Panc1 (cell line): ENCODE measurements at regions not wholly inside any gene's neighbourhood (a gene's known extent, or its start where the extent isn't known, plus 50 kb on each side); places are given as distances from the start of the nearest gene placed in this dataset.

Source experiments
- ATAC-seq: fragments of 200-7000 bp; cut with Tn5 transposase; 2 replicates; pipeline ENCODE4 v1.9.1; 2020; ENCODE audit warnings: mild to moderate bottlenecking, moderate library complexity
- BruUV-seq: library from RNA; stranded (reverse); fragments of 400-500 nt; replicated peaks from 2 replicates; lab custom pipeline; 2021; lab: Mats Ljungman, UMichigan
- CTCF ChIA-PET: fragments of 300-600 bp; sonication (Branson Sonifier 250); formaldehyde crosslinking; loops from one replicate; lab custom pipeline; 2022; ENCODE audit warnings: antibody characterized with exemption; lab: Charles Lee
- POLR2A ChIA-PET: fragments of 300-600 bp; sonication (Branson Sonifier 250); formaldehyde crosslinking; loops from one replicate; lab custom pipeline; 2022; ENCODE audit warnings: antibody characterized with exemption; lab: Charles Lee
- DNase-seq: peaks from one replicate; pipeline ENCODE4 v3.0.0-alpha.2; 2010; ENCODE audit warnings: low read depth, low spot score
- H3K27ac ChIP-seq: 2 replicates; pipeline ENCODE4 v1.5.1; 2011; ENCODE audit warnings: mild to moderate bottlenecking, low read length, inconsistent platforms
- H3K27me3 ChIP-seq: fragments of 200-500 bp; sonication (Bioruptor generic); 2 replicates; pipeline ENCODE4 v1.6.0; 2014; ENCODE audit warnings: low read length, inconsistent platforms; ENCODE audit not compliant: control insufficient read depth, insufficient read depth
- H3K36me3 ChIP-seq: fragments of 200-500 bp; sonication (Bioruptor generic); 2 replicates; pipeline ENCODE4 v1.5.1; 2014; ENCODE audit warnings: inconsistent platforms, mild to moderate bottlenecking, low read length, moderate library complexity; ENCODE audit not compliant: control insufficient read depth, insufficient read depth
- H3K4me1 ChIP-seq: 2 replicates; pipeline ENCODE4 v1.5.1; 2011; ENCODE audit warnings: inconsistent platforms, mild to moderate bottlenecking, low read length, moderate library complexity; ENCODE audit not compliant: control insufficient read depth, insufficient read depth
- H3K4me3 ChIP-seq, 2 experiments: 2 replicates each; pipeline ENCODE4 v1.5.1; 2011 to 2012; ENCODE audit warnings: low read depth in 2 of 2, low read length in 2 of 2, mild to moderate bottlenecking in 2 of 2, inconsistent platforms in 1 of 2, moderate library complexity in 1 of 2
- H3K9me3 ChIP-seq: fragments of 200-500 bp; sonication (Bioruptor generic); 2 replicates; pipeline ENCODE4 v1.5.1; 2014; ENCODE audit warnings: low read depth, mild to moderate bottlenecking, inconsistent platforms, low read length, moderate library complexity; ENCODE audit not compliant: control insufficient read depth, insufficient read depth
- POLR2AphosphoS5 ChIP-seq: IDR thresholded peaks from 2 replicates; pipeline ENCODE4 v1.6.1; 2012; ENCODE audit warnings: mild to moderate bottlenecking, low read depth, low read length, moderate library complexity
- SIN3A ChIP-seq: IDR thresholded peaks from 2 replicates; pipeline ENCODE4 v1.6.1; 2012; ENCODE audit warnings: low read depth, mild to moderate bottlenecking, low read length, moderate library complexity, borderline replicate concordance; ENCODE audit not compliant: insufficient read depth
- TCF7L2 ChIP-seq: IDR thresholded peaks from 2 replicates; pipeline ENCODE4 v1.6.1; 2011; ENCODE audit warnings: mild to moderate bottlenecking, low read depth, low read length, inconsistent platforms
- in situ Hi-C: cut with HindIII; loops from 2 replicates; pipeline ENCODE4 v1.10.0; 2016; ENCODE audit warnings: low sequenced_read_pairs, low pct_unique_long_range_greater_than_20kb
- intact Hi-C: fragments of 100-400 bp; cut with micrococcal nuclease; formaldehyde crosslinking; loops from one replicate; pipeline ENCODE4 v1.10.0; 2022; ENCODE audit not compliant: unreplicated experiment
- TF ChIP-seq, protein P1 (sequence below), 2 experiments: IDR thresholded peaks; 2 replicates each; pipeline ENCODE4 v1.6.1; 2011 to 2012; ENCODE audit warnings: low read depth in 2 of 2, control low read depth in 1 of 2, low read length in 1 of 2, mild to moderate bottlenecking in 1 of 2, moderate library complexity in 1 of 2; ENCODE audit not compliant: insufficient read depth in 1 of 2
- TF ChIP-seq, protein P2 (sequence below): fragments of 450-650 bp; IDR thresholded peaks from 2 replicates; pipeline ENCODE4 v1.5.1; 2017; ENCODE audit warnings: mild to moderate bottlenecking

DNA sequence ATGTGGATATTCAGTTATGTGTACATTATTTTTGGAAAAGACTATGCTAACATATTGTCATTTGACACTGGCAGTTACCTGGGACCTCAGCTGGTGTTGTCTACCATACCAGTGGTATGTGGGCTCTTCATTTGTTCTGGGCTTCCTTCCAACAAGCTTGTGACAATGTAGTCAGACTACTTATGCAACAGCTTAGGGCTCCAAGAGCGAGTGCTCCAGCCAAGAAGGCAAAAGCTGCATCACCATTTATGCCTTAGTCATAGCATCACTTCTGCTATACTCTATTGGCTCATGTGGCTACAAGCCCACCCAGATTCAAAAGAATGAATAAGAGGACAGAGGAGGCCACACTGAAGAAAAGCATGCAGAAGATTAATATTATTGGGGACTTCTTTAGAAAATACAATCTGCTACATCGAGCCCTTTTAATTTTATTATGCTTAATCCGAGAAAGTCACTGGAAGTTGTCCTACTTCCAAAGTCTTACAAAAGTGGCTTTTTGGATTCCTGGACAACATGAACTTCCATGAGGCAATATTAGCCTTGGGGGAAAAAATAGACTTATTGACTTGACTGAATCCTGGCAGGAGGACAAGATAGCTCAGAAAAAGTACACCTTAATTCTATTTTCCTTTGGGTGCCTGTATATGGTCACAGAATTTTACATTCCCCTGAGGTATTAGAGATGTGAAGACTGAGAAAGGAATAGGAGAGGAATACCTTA, 529.4 kb upstream of the HTR2A start:
- no TSS peak for BruUV-seq
- H3K4me1 ChIP-seq, result no peaks in the 10 kb centered on the region
- no peak overlapping the region for H3K4me3 ChIP-seq
- ChIA-PET POLR2A (no interaction called here), CTCF (no interaction called here)
- in situ Hi-C loops, result no loop called here
- no peaks in the 10 kb centered on the region for H3K36me3 ChIP-seq
- DNase-seq (peak; percentile 8), ATAC-seq (no peak)
- no peaks in the 10 kb centered on the region for H3K27me3 ChIP-seq
- TF ChIP-seq SIN3A (no peak), TCF7L2 (no peak), POLR2AphosphoS5 (no peak)
- TF ChIP-seq, protein P1, sequence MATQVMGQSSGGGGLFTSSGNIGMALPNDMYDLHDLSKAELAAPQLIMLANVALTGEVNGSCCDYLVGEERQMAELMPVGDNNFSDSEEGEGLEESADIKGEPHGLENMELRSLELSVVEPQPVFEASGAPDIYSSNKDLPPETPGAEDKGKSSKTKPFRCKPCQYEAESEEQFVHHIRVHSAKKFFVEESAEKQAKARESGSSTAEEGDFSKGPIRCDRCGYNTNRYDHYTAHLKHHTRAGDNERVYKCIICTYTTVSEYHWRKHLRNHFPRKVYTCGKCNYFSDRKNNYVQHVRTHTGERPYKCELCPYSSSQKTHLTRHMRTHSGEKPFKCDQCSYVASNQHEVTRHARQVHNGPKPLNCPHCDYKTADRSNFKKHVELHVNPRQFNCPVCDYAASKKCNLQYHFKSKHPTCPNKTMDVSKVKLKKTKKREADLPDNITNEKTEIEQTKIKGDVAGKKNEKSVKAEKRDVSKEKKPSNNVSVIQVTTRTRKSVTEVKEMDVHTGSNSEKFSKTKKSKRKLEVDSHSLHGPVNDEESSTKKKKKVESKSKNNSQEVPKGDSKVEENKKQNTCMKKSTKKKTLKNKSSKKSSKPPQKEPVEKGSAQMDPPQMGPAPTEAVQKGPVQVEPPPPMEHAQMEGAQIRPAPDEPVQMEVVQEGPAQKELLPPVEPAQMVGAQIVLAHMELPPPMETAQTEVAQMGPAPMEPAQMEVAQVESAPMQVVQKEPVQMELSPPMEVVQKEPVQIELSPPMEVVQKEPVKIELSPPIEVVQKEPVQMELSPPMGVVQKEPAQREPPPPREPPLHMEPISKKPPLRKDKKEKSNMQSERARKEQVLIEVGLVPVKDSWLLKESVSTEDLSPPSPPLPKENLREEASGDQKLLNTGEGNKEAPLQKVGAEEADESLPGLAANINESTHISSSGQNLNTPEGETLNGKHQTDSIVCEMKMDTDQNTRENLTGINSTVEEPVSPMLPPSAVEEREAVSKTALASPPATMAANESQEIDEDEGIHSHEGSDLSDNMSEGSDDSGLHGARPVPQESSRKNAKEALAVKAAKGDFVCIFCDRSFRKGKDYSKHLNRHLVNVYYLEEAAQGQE (IDR thresholded peaks at IDR 0.05; ENCODE audit: insufficient read depth in 1 of 2, low read depth in 2 of 2, low read length in 1 of 2), result no peak
- TF ChIP-seq, protein P2, sequence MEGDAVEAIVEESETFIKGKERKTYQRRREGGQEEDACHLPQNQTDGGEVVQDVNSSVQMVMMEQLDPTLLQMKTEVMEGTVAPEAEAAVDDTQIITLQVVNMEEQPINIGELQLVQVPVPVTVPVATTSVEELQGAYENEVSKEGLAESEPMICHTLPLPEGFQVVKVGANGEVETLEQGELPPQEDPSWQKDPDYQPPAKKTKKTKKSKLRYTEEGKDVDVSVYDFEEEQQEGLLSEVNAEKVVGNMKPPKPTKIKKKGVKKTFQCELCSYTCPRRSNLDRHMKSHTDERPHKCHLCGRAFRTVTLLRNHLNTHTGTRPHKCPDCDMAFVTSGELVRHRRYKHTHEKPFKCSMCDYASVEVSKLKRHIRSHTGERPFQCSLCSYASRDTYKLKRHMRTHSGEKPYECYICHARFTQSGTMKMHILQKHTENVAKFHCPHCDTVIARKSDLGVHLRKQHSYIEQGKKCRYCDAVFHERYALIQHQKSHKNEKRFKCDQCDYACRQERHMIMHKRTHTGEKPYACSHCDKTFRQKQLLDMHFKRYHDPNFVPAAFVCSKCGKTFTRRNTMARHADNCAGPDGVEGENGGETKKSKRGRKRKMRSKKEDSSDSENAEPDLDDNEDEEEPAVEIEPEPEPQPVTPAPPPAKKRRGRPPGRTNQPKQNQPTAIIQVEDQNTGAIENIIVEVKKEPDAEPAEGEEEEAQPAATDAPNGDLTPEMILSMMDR, result no peak
- intact Hi-C loops, result no loop called here
- H3K27ac ChIP-seq, result no peak overlapping the region
- H3K9me3 ChIP-seq, result no peaks in the 10 kb centered on the region

DNA sequence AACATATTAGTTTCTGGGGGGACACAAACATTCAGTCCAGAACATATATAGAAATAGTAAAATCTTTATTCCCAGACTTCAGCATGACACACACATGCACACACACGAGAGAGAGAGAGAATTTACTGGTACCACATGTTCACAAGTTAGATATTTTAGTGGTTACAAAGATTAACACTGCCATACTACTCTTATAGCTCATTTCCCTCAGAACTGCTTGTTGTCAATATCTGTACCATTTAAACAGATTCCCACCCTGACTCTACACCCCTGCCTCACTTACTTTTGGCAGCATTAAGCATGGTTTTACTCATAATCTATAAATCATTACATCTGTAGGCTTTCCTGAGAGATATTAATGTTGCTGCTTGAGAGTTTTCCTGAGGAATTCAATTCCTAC, 524.7 kb upstream of the HTR2A start:
- no peak overlapping the region for H3K4me3 ChIP-seq
- no peak for TF ChIP-seq TCF7L2
- TF ChIP-seq, protein P2, result no peak
- TF ChIP-seq SIN3A, result no peak
- DNase-seq (no peak), ATAC-seq (no peak)
- BruUV-seq, result no TSS peak
- H3K9me3 ChIP-seq, result no peaks in the 10 kb centered on the region
- H3K27me3 ChIP-seq, result no peaks in the 10 kb centered on the region
- intact Hi-C loops (no loop called here), in situ Hi-C loops (no loop called here)
- no peaks in the 10 kb centered on the region for H3K4me1 ChIP-seq
- no peak overlapping the region for H3K27ac ChIP-seq
- ChIA-PET POLR2A (no interaction called here), CTCF (no interaction called here)
- no peaks in the 10 kb centered on the region for H3K36me3 ChIP-seq
